OCI-LY7 (cell line): ENCODE measurements at regions not wholly inside any gene's neighbourhood (a gene's known extent, or its start where the extent isn't known, plus 50 kb on each side); places are given as distances from the start of the nearest gene placed in this dataset.

Experiments
- BruUV-seq: library from RNA; stranded (reverse); fragments of 400-500 nt; replicated peaks from 2 replicates; lab custom pipeline; 2021; lab: Mats Ljungman, UMichigan
- CTCF ChIA-PET: fragments of 300-600 bp; sonication (Branson Sonifier 250); formaldehyde crosslinking; loops from one replicate; lab custom pipeline; 2022; ENCODE audit warnings: antibody characterized with exemption; ENCODE audit not compliant: unreplicated experiment; lab: Charles Lee
- POLR2A ChIA-PET: fragments of 300-600 bp; sonication (Branson Sonifier 250); formaldehyde crosslinking; loops from one replicate; lab custom pipeline; 2022; ENCODE audit warnings: antibody characterized with exemption; lab: Charles Lee
- DNase-seq: peaks from one replicate; pipeline ENCODE4 v3.0.0-alpha.2; 2015; ENCODE audit warnings: low spot score
- H2AFZ ChIP-seq: fragments of 200-600 bp; sonication (generic), shearing (Covaris generic); 2 replicates; pipeline ENCODE4 v1.6.1; 2014; ENCODE audit warnings: mild to moderate bottlenecking, antibody characterized with exemption, low read length, moderate library complexity
- H3K27ac ChIP-seq: fragments of 200-600 bp; sonication (generic); 2 replicates; pipeline ENCODE4 v1.5.1; 2014; ENCODE audit warnings: mixed run types, low read depth, mild to moderate bottlenecking, moderate library complexity, low read length, inconsistent platforms; ENCODE audit not compliant: poor library complexity, severe bottlenecking
- H3K36me3 ChIP-seq: fragments of 200-600 bp; sonication (generic); 2 replicates; pipeline ENCODE4 v1.6.1; 2014; ENCODE audit warnings: mild to moderate bottlenecking, antibody characterized with exemption, low read length, moderate library complexity, mixed read lengths; ENCODE audit not compliant: insufficient read depth
- H3K4me1 ChIP-seq: fragments of 200-600 bp; sonication (generic); 2 replicates; pipeline ENCODE4 v1.5.1; 2014; ENCODE audit warnings: mild to moderate bottlenecking, low read length; ENCODE audit not compliant: insufficient read depth, poor library complexity, severe bottlenecking
- H3K4me2 ChIP-seq: fragments of 200-600 bp; sonication (generic); 2 replicates; pipeline ENCODE4 v1.6.1; 2014; ENCODE audit warnings: mild to moderate bottlenecking, low read length
- H3K4me3 ChIP-seq: fragments of 200-600 bp; sonication (generic); 2 replicates; pipeline ENCODE4 v1.5.1; 2014; ENCODE audit warnings: mild to moderate bottlenecking, low read depth, low read length; ENCODE audit not compliant: poor library complexity, severe bottlenecking
- H3K79me2 ChIP-seq: fragments of 200-600 bp; sonication (generic); 2 replicates; pipeline ENCODE4 v1.6.1; 2016; ENCODE audit warnings: low read depth, mild to moderate bottlenecking, low read length, moderate library complexity, mixed read lengths; ENCODE audit not compliant: insufficient read depth
- H3K9me2 ChIP-seq: fragments of 200-600 bp; sonication (generic); 2 replicates; pipeline ENCODE4 v1.6.1; 2016; ENCODE audit warnings: mild to moderate bottlenecking, low read length, mixed read lengths; ENCODE audit not compliant: insufficient read depth
- H3K9me3 ChIP-seq: fragments of 200-600 bp; sonication (generic); 2 replicates; pipeline ENCODE4 v1.6.1; 2014; ENCODE audit warnings: mild to moderate bottlenecking, mixed run types, low read length, mixed read lengths
- H4K20me1 ChIP-seq: fragments of 200-600 bp; sonication (generic); 2 replicates; pipeline ENCODE4 v1.6.1; 2014; ENCODE audit warnings: mild to moderate bottlenecking, antibody characterized with exemption, low read length, moderate library complexity, mixed read lengths; ENCODE audit not compliant: insufficient read depth
- CTCF ChIP-seq: fragments of 200-600 bp; sonication (generic); conservative IDR thresholded peaks from 2 replicates; pipeline ENCODE4 v1.5.1; 2014; ENCODE audit warnings: mild to moderate bottlenecking, antibody characterized with exemption, low read length, moderate library complexity, mixed read lengths
- EZH2phosphoT487 ChIP-seq: fragments of 200-600 bp; sonication (generic); IDR thresholded peaks from 2 replicates; pipeline ENCODE4 v1.6.1; 2018; ENCODE audit warnings: low read depth, borderline replicate concordance, mild to moderate bottlenecking, mixed run types, antibody characterized with exemption, low read length, moderate library complexity, mixed read lengths
- intact Hi-C: fragments of 100-400 bp; cut with micrococcal nuclease; formaldehyde crosslinking; loops from one replicate; pipeline ENCODE4 v1.10.0; 2022; ENCODE audit not compliant: unreplicated experiment

- TF ChIP-seq CTCF: no peak
- no peak for TF ChIP-seq EZH2phosphoT487
- no peaks in the 10 kb centered on the region for H4K20me1 ChIP-seq
- no peaks in the 10 kb centered on the region for H3K9me3 ChIP-seq
- H2AFZ ChIP-seq: no peak overlapping the region
- no peaks in the 10 kb centered on the region for H3K36me3 ChIP-seq
- BruUV-seq: no TSS peak
- no peak overlapping the region for H3K4me3 ChIP-seq
- H3K4me1 ChIP-seq: no peaks in the 10 kb centered on the region
- ChIA-PET CTCF (no interaction called here), POLR2A (interaction anchor here (0.5 to 0.9 kb wide), 2 partner anchors 7 to 10 kb away, joined by 4 to 7 read pairs; no protein-coding TSS in a partner anchor)
- no peak overlapping the region for H3K27ac ChIP-seq
- no peak for DNase-seq
- intact Hi-C loops: no loop called here
- H3K4me2 ChIP-seq: no peak overlapping the region
- no peaks in the 10 kb centered on the region for H3K9me2 ChIP-seq
- no peaks in the 10 kb centered on the region for H3K79me2 ChIP-seq
Observed at GRCh38 chr7:22895140-22895827, 72.6 kb upstream of the TOMM7 start.

GRCh38 chr7:22894546-22894945 is 71.9 kb upstream of the TOMM7 start:
- TF ChIP-seq CTCF (no peak), EZH2phosphoT487 (no peak)
- H3K9me2 ChIP-seq: no peaks in the 10 kb centered on the region
- H2AFZ ChIP-seq: no peak overlapping the region
- no TSS peak for BruUV-seq
- no peak overlapping the region for H3K4me2 ChIP-seq
- DNase-seq: no peak
- no peaks in the 10 kb centered on the region for H3K79me2 ChIP-seq
- intact Hi-C loops: no loop called here
- ChIA-PET POLR2A (interaction anchor here (0.6 to 1.7 kb wide), 2 partner anchors 21 to 568 kb away, joined by 3 read pairs; no protein-coding TSS in a partner anchor), CTCF (no interaction called here)
- H3K9me3 ChIP-seq: no peaks in the 10 kb centered on the region
- H3K36me3 ChIP-seq: no peaks in the 10 kb centered on the region
- no peak overlapping the region for H3K4me3 ChIP-seq
- H3K4me1 ChIP-seq: no peaks in the 10 kb centered on the region
- H4K20me1 ChIP-seq: no peaks in the 10 kb centered on the region
- no peak overlapping the region for H3K27ac ChIP-seq

- intact Hi-C loops: no loop called here
- ChIA-PET CTCF (no interaction called here), POLR2A (interaction anchor here (1.0 kb wide), 1 partner anchor 140 kb away, joined by 3 read pairs; no protein-coding TSS in a partner anchor)
- H3K4me3 ChIP-seq: no peak overlapping the region
- peaks cover 7% of the 10 kb centered on the region for H3K4me1 ChIP-seq
- H4K20me1 ChIP-seq: no peaks in the 10 kb centered on the region
- H3K9me3 ChIP-seq: no peaks in the 10 kb centered on the region
- H3K36me3 ChIP-seq: no peaks in the 10 kb centered on the region
- no peak for TF ChIP-seq EZH2phosphoT487
- no peak for TF ChIP-seq CTCF
- no peak overlapping the region for H3K27ac ChIP-seq
- BruUV-seq: no TSS peak
- DNase-seq: no peak
- no peaks in the 10 kb centered on the region for H3K9me2 ChIP-seq
- no peak overlapping the region for H3K4me2 ChIP-seq
- H2AFZ ChIP-seq: no peak overlapping the region
- no peaks in the 10 kb centered on the region for H3K79me2 ChIP-seq
Observed at GRCh38 chr7:22890773-22891172, 68.1 kb upstream of the TOMM7 start.
